RWPE2 (cell line): ENCODE measurements at regions not wholly inside any gene's neighbourhood (a gene's known extent, or its start where the extent isn't known, plus 50 kb on each side); places are given as distances from the start of the nearest gene placed in this dataset.
"Not testable (repeated sequence)": the region's sequence is repeated elsewhere in the genome, so short reads cannot be mapped to it uniquely, and the experiment has no call there.

Source experiments
- ATAC-seq: fragments of 200-7000 bp; cut with Tn5 transposase; 3 replicates; pipeline ENCODE4 v1.9.1; 2021; ENCODE audit warnings: low read depth
- DNase-seq: peaks from one replicate; pipeline ENCODE4 v3.0.0-alpha.2; 2020; ENCODE audit warnings: low spot score
- H3K27ac ChIP-seq: fragments of 450-650 bp; 2 replicates; pipeline ENCODE4 v1.5.1; 2017; ENCODE audit warnings: mild to moderate bottlenecking; ENCODE audit not compliant: poor library complexity, severe bottlenecking
- H3K27me3 ChIP-seq: fragments of 250-450 bp; sonication (Bioruptor Pico); 2 replicates; pipeline ENCODE4 v1.5.1; 2021; ENCODE audit warnings: mild to moderate bottlenecking, moderate library complexity; ENCODE audit not compliant: insufficient read depth, poor library complexity, severe bottlenecking
- H3K36me3 ChIP-seq: fragments of 250-450 bp; sonication (Bioruptor Pico); 2 replicates; pipeline ENCODE4 v1.5.1; 2020; ENCODE audit warnings: low read depth, mild to moderate bottlenecking, moderate library complexity
- H3K4me1 ChIP-seq: fragments of 250-450 bp; sonication (Bioruptor Pico); 2 replicates; pipeline ENCODE4 v1.5.1; 2021; ENCODE audit warnings: mild to moderate bottlenecking, moderate library complexity; ENCODE audit not compliant: insufficient read depth, poor library complexity, severe bottlenecking
- H3K4me3 ChIP-seq: fragments of 250-450 bp; sonication (Bioruptor Pico); 2 replicates; pipeline ENCODE4 v1.5.1; 2021; ENCODE audit warnings: mild to moderate bottlenecking, moderate library complexity; ENCODE audit not compliant: severe bottlenecking
- H3K9me3 ChIP-seq: fragments of 250-450 bp; sonication (Bioruptor Pico); 2 replicates; pipeline ENCODE4 v1.5.1; 2021; ENCODE audit warnings: mild to moderate bottlenecking, moderate library complexity; ENCODE audit not compliant: severe bottlenecking
- CTCF ChIP-seq: fragments of 450-650 bp; IDR thresholded peaks from one replicate; pipeline ENCODE4 v1.5.1; 2017; ENCODE audit warnings: mild to moderate bottlenecking, moderate library complexity; ENCODE audit not compliant: poor library complexity, severe bottlenecking

GRCh38 chr3:144487011-144487410, 515.4 kb downstream of the DIPK2A start:
- H3K27me3 ChIP-seq = peaks cover 5% of the 10 kb centered on the region
- DNase-seq = no peak
- H3K36me3 ChIP-seq = no peaks in the 10 kb centered on the region
- no peak overlapping the region for H3K4me3 ChIP-seq
- TF ChIP-seq CTCF = no peak
- ATAC-seq = no peak
- H3K9me3 ChIP-seq = no peaks in the 10 kb centered on the region
- no peaks in the 10 kb centered on the region for H3K4me1 ChIP-seq
- no peak overlapping the region for H3K27ac ChIP-seq

- DNase-seq = no peak
- no peak overlapping the region for H3K27ac ChIP-seq
These were observed 517.3 kb downstream of the DIPK2A start for GRCh38 chr3:144488927-144489326.

GRCh38 chr3:144491333-144491732, 519.7 kb downstream of the DIPK2A start:
- Histone ChIP-seq H3K4me3 (no peak overlapping the region), H3K27ac (no peak overlapping the region), H3K4me1 (no peaks in the 10 kb centered on the region), H3K36me3 (no peaks in the 10 kb centered on the region), H3K9me3 (no peaks in the 10 kb centered on the region), H3K27me3 (peaks cover 5% of the 10 kb centered on the region)
- no peak for TF ChIP-seq CTCF
- no peak for ATAC-seq
- DNase-seq = no peak

More at GRCh38 chr3:144488927-144489326, 517.3 kb downstream of the DIPK2A start:
- no peak for TF ChIP-seq CTCF
- no peaks in the 10 kb centered on the region for H3K4me1 ChIP-seq
- H3K27me3 ChIP-seq = peaks cover 5% of the 10 kb centered on the region
- H3K36me3 ChIP-seq = no peaks in the 10 kb centered on the region
- no peak overlapping the region for H3K4me3 ChIP-seq
- no peak for ATAC-seq
- no peaks in the 10 kb centered on the region for H3K9me3 ChIP-seq

GRCh38 chr3:144494651-144495050, 523.0 kb downstream of the DIPK2A start:
- H3K4me3 ChIP-seq, ATAC-seq, H3K27ac ChIP-seq, H3K36me3 ChIP-seq, DNase-seq, H3K27me3 ChIP-seq, H3K9me3 ChIP-seq, H3K4me1 ChIP-seq: not testable (repeated sequence)

- no peak for ATAC-seq
These were observed 524.7 kb downstream of the DIPK2A start for GRCh38 chr3:144496141-144496835.

More at GRCh38 chr3:144496141-144496835, 524.7 kb downstream of the DIPK2A start:
- Histone ChIP-seq H3K4me3 (no peak overlapping the region), H3K4me1 (no peaks in the 10 kb centered on the region), H3K9me3 (no peaks in the 10 kb centered on the region), H3K27me3 (no peaks in the 10 kb centered on the region), H3K27ac (no peak overlapping the region), H3K36me3 (no peaks in the 10 kb centered on the region)
- TF ChIP-seq CTCF = no peak
- DNase-seq = no peak
